Muscle layer of duodenum (tissue), 2 donors: ENCODE measurements at regions not wholly inside any gene's neighbourhood (a gene's known extent, or its start where the extent isn't known, plus 50 kb on each side); places are given as distances from the start of the nearest gene placed in this dataset.

Source experiments
- H3K27ac ChIP-seq: one replicate; pipeline ENCODE4 v1.7.0; 2013; ENCODE audit warnings: mild to moderate bottlenecking, low read length
- H3K27me3 ChIP-seq: one replicate; pipeline ENCODE4 v1.7.0; 2013; ENCODE audit warnings: low read depth, mild to moderate bottlenecking, control low read depth, low read length
- H3K36me3 ChIP-seq, 2 donors: one replicate each; pipeline ENCODE4 v1.7.0; 2013; ENCODE audit warnings: low read length in 2 of 2, control low read depth in 1 of 2, mild to moderate bottlenecking in 1 of 2; ENCODE audit not compliant: insufficient read depth in 2 of 2, control insufficient read depth in 1 of 2
- H3K4me1 ChIP-seq, 2 donors: one replicate each; pipeline ENCODE4 v1.7.0; 2013; ENCODE audit warnings: low read length in 2 of 2, mild to moderate bottlenecking in 2 of 2, control low read depth in 1 of 2, moderate library complexity in 1 of 2; ENCODE audit not compliant: insufficient read depth in 2 of 2, control insufficient read depth in 1 of 2
- H3K4me3 ChIP-seq, 2 donors: one replicate each; pipeline ENCODE4 v1.7.0; 2013; ENCODE audit warnings: low read length in 2 of 2, low read depth in 1 of 2, mild to moderate bottlenecking in 1 of 2
- H3K9me3 ChIP-seq, 2 donors: one replicate each; pipeline ENCODE4 v1.7.0; 2013; ENCODE audit warnings: low read length in 2 of 2, control low read depth in 1 of 2, mild to moderate bottlenecking in 1 of 2; ENCODE audit not compliant: control insufficient read depth in 1 of 2
- donor health status: healthy.

- no peak overlapping the region for H3K4me3 ChIP-seq
- no peak overlapping the region for H3K27ac ChIP-seq
- peaks cover 0 to 8% of the 10 kb centered on the region in 2 donors for H3K9me3 ChIP-seq
- H3K4me1 ChIP-seq = no peaks in the 10 kb centered on the region
- no peaks in the 10 kb centered on the region for H3K36me3 ChIP-seq
- H3K27me3 ChIP-seq = no peaks in the 10 kb centered on the region
Observed at GRCh38 chr11:104219096-104219495, 55.1 kb upstream of the PDGFD start.

GRCh38 chr11:104214517-104214916 is 50.6 kb upstream of the PDGFD start:
- Histone ChIP-seq H3K4me3 (no peak overlapping the region), H3K4me1 (no peaks in the 10 kb centered on the region), H3K27ac (no peak overlapping the region), H3K9me3 (peaks cover 0 to 14% of the 10 kb centered on the region in 2 donors), H3K36me3 (no peaks in the 10 kb centered on the region), H3K27me3 (no peaks in the 10 kb centered on the region)
